ENCODE measurements at regions not wholly inside any gene's neighbourhood (a gene's known extent, or its start where the extent isn't known, plus 50 kb on each side); places are given as distances from the start of the nearest gene placed in this dataset.

- TF ChIP-seq POLR2AphosphoS5 (IDR thresholded peaks at IDR 0.05; ENCODE audit: borderline replicate concordance, low read depth, low read length) (no peak), EZH2 (IDR thresholded peaks at IDR 0.05) (no peak)
Measured at GRCh38 chr17:71192848-71193247, 928.0 kb upstream of the SOX9 start.
